Epithelial cell of proximal tubule (primary cell): ENCODE measurements at regions not wholly inside any gene's neighbourhood (a gene's known extent, or its start where the extent isn't known, plus 50 kb on each side); places are given as distances from the start of the nearest gene placed in this dataset.

ENCODE experiments used
- DNase-seq: peaks from one replicate; pipeline ENCODE4 v3.0.0-alpha.2; 2011; ENCODE audit warnings: low read depth
- H3K4me3 ChIP-seq: 2 replicates; pipeline ENCODE4 v1.5.1; 2011; ENCODE audit warnings: low read depth, mild to moderate bottlenecking, low read length
- TF ChIP-seq, protein P1 (sequence below): conservative IDR thresholded peaks from 2 replicates; pipeline ENCODE4 v1.5.1; 2012; ENCODE audit warnings: low read depth, mild to moderate bottlenecking, low read length

DNA sequence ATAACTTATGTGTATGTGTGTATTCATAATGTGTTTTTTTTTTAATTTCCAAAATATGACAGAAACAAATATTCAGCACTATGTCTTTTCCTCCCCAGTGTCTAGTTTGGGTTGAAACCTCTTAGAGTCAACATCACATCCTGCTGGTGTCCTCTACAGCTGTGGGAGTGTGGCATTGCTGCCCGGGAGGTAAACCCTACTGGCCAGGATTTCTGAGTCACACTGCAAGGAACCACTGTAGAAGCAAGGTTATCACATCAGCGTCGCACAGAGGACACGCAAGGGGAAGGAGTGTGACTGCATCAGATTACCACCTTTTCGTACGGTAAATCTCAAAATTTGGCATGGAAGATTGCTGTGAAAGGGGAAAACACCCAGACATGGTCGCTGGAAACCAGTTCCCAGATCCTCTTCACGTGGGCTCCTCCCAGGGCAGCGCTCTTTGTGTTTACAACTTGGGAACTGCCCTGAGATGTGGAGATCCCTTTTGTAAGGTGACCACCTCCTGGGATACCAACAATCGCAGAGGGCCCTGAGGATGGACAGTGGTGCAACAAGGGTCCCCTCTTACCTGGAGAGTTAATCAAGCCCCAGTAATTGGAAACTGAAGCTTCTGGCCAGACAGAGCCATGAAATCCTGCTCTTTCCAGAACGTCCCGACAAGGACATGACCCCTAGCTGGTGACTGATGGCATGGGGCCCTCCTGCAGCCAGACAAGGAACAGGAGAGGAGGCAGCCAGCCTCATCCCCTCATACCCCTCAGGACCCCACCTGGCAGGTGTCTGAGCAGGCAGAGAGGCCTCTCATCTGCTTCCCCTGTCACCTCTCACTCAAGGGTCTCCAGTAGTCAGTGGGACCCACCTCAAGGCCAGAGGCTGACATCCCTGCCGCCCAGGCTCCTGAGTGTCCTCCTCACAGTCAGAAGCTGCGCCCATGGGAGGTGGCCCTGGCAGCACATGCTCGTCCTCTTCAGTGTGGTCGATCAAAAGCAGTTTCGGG, 194.7 kb downstream of the MED10 start:
- no peak overlapping the region for H3K4me3 ChIP-seq
- no peak for DNase-seq
- TF ChIP-seq, protein P1, sequence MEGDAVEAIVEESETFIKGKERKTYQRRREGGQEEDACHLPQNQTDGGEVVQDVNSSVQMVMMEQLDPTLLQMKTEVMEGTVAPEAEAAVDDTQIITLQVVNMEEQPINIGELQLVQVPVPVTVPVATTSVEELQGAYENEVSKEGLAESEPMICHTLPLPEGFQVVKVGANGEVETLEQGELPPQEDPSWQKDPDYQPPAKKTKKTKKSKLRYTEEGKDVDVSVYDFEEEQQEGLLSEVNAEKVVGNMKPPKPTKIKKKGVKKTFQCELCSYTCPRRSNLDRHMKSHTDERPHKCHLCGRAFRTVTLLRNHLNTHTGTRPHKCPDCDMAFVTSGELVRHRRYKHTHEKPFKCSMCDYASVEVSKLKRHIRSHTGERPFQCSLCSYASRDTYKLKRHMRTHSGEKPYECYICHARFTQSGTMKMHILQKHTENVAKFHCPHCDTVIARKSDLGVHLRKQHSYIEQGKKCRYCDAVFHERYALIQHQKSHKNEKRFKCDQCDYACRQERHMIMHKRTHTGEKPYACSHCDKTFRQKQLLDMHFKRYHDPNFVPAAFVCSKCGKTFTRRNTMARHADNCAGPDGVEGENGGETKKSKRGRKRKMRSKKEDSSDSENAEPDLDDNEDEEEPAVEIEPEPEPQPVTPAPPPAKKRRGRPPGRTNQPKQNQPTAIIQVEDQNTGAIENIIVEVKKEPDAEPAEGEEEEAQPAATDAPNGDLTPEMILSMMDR: no peak

DNA sequence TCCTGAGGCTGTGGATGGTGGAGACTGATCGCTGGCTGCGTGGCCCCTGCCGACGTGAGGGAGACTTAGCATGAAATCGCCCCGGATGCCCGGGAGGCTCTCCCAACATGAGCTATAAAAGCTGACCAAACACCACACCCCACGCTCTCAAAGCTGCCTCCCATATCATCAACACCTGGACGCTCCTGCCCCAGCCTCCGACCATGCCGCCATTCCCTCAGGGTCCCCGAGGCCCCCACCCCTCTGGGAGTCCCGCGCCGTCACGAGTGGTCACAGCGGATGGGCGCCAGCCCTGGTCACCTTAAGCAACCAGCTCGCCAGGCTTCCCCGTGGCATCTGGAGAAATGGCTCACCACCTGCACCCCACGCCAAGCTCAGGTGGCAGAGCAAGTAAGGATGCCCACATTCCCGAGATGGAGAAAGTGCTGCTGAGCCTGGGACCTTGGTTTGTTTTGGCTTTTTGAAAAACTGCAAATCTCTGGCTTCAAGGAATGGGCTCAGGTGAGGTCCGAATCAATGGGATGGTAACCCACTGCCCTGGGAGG, 196.0 kb downstream of the MED10 start:
- H3K4me3 ChIP-seq: no peak overlapping the region
- no peak for DNase-seq
- TF ChIP-seq, protein P1: no peak

DNA sequence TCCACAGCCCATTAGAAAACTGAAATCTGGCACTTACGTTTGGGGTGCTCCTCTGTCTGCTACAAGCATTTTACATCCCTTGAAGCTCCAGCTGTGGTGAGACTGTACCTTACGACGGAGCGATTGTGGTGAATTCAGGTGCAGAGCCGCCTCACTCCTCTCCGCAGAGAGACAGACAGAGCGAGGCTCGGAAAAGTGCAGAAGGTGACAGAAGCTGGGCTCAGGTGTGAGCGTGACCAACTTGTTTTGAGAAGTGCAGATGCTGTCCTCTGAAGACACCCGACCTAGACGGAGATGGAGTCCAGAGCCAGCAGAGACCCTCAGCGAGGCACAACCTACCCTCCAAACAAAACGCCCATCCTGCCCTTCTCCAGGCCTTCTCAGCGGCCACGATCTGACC, 196.5 kb downstream of the MED10 start:
- TF ChIP-seq, protein P1: no peak
- no peak for DNase-seq
- no peak overlapping the region for H3K4me3 ChIP-seq

DNA sequence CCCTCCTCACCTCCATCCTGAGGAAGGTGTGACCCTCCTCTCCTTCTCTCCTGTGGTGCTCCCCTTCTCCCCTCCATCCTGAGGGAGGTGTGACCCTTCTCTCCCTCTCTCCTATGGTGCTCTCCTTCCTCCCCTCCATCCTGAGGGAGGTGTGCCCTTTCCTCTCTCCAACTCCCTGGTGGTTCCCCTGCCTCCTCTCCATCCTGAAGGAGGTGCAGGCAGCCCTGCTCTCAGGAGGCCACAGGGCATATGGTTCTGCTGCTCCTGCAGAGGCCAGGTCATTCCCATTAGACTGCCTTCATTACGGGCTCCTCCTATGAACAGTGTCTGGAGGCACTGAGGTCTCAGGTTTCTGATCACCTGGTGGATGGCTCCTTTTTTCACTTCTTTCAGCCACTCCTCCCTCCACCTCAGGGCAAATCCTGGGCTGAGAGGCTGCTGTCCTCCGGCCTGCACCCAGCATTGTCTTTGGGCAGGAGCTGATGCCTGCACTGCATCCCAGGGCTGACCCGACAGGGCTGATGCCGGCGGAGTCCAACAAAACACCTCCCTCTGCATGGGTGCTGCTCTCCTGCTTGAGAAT, 197.1 kb downstream of the MED10 start:
- no peak overlapping the region for H3K4me3 ChIP-seq
- TF ChIP-seq, protein P1: no peak
- no peak for DNase-seq

DNA sequence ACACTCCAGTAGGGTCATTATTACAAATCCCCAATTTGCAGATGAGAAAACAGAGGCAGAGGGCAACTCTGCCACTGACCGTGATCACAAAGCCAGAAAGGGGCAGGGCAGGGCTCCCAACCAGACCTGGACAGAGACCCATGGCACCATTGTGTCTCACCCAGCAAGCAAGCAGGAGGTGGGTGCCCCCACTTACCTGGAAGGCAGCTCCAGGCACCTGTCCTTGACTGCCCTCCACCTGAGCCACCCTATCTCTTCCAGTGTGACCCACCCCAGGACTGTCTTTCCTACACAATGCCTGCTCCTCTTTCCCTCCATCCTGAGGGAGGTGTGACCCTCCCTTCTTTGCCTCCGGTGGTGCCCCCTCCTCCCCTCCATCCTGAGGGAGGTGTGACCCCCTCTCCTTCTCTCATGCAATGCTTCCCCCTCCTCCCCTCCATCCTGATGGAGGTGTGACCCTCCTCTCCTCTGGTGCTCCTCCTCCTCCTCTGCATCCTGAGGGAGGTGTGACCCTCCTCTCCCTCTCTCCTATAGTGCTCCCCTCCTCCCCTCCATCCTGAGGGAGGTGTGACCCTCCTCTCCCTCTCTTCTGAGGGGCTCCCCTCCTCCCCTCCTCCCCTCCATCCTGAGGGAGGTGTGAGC, 198.0 kb downstream of the MED10 start:
- no peak overlapping the region for H3K4me3 ChIP-seq
- TF ChIP-seq, protein P1: no peak
- no peak for DNase-seq

DNA sequence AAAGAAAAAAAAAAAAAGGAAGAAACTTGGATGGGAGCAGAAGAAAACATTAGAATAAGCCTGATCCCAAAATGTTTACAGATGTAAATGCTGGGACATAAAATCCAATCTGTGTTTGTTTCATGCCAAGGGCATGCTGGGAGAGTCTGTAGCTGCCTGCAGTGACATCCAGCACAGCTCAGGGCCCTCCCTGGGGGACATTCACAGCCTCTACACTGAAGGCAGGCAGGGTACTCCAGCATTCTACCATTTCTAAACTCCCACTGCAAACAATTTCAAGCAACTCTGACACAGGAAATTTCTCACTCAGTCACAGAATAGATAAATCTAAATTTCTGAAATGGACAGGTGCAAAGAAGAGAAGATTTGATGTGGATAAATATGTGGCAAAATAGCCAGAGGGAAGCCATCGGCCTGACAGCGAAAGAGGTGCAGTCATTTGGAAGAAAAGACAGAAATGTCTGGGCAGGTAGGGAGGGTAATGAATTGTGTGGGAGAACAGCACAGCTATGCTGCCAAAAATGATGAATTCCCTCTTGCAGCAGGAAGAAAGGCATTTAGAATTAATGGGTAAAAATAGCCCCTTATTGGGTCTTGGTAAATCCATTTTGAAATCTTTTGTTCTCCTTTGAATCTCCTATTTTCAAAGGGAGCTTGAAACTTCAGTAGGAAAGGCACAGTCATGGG, 199.4 kb downstream of the MED10 start:
- DNase-seq: no peak
- no peak overlapping the region for H3K4me3 ChIP-seq
- TF ChIP-seq, protein P1: no peak
